ENCODE measurements at regions not wholly inside any gene's neighbourhood (a gene's known extent, or its start where the extent isn't known, plus 50 kb on each side); places are given as distances from the start of the nearest gene placed in this dataset.

- no peak for TF ChIP-seq REST (IDR thresholded peaks at IDR 0.05; ENCODE audit: insufficient read depth in 1 of 2, low read depth in 2 of 2, low read length in 1 of 2)
- no peak for TF ChIP-seq CTCF (IDR thresholded peaks at IDR 0.05)
These were observed 121.2 kb upstream of the GRIN3A start for GRCh38 chr9:101859620-101860019.
